ENCODE measurements at regions not wholly inside any gene's neighbourhood (a gene's known extent, or its start where the extent isn't known, plus 50 kb on each side); places are given as distances from the start of the nearest gene placed in this dataset.

GRCh38 chr13:72507416-72508199, 219.8 kb downstream of the MZT1 start:
- Histone ChIP-seq H3K27ac (no peak overlapping the region), H3K36me3 (no peaks in the 10 kb centered on the region), H3K4me3 (peak overlapping the region in 2 of 3 donors; percentile 33 to 55), H3K27me3 (no peaks in the 10 kb centered on the region), H3K4me1 (no peaks in the 10 kb centered on the region), H3K9me3 (no peaks in the 10 kb centered on the region)
- intact Hi-C loops (cut with DNase I; ENCODE audit: low total_unique reads), result no loop called here
- no peak for DNase-seq (ENCODE audit: low spot score in 2 of 2)
- TF ChIP-seq POLR2AphosphoS5 (IDR thresholded peaks at IDR 0.05) (no peak), POLR2A (IDR thresholded peaks at IDR 0.05) (no peak)
- TF ChIP-seq, protein P1, sequence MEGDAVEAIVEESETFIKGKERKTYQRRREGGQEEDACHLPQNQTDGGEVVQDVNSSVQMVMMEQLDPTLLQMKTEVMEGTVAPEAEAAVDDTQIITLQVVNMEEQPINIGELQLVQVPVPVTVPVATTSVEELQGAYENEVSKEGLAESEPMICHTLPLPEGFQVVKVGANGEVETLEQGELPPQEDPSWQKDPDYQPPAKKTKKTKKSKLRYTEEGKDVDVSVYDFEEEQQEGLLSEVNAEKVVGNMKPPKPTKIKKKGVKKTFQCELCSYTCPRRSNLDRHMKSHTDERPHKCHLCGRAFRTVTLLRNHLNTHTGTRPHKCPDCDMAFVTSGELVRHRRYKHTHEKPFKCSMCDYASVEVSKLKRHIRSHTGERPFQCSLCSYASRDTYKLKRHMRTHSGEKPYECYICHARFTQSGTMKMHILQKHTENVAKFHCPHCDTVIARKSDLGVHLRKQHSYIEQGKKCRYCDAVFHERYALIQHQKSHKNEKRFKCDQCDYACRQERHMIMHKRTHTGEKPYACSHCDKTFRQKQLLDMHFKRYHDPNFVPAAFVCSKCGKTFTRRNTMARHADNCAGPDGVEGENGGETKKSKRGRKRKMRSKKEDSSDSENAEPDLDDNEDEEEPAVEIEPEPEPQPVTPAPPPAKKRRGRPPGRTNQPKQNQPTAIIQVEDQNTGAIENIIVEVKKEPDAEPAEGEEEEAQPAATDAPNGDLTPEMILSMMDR (IDR thresholded peaks at IDR 0.05), result no peak

DNA sequence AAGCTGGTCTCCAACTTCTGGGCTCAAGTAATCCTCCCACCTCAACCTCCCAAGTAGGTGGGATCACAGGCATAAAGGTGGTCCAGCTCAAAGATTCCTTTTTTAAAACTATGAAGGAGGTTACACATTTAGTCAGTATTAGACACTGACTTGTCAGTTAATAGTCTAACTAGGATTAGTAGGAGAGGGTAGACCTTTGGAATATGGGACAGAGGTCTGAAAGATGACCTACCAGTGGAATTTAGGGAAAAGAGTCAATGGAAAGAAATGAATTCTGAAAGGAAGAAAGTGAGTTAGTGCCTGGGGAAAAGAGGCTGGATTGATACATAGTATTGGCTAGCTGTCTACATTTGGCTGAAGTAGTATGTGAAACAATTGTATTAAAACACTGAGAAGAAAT, 220.7 kb downstream of the MZT1 start:
- H3K27me3 ChIP-seq, result no peaks in the 10 kb centered on the region
- no peaks in the 10 kb centered on the region for H3K9me3 ChIP-seq
- H3K27ac ChIP-seq, result no peak overlapping the region
- TF ChIP-seq POLR2AphosphoS5 (IDR thresholded peaks at IDR 0.05), result no peak
- TF ChIP-seq, protein P1 (IDR thresholded peaks at IDR 0.05), result no peak
- no peak for TF ChIP-seq POLR2A (IDR thresholded peaks at IDR 0.05)
- no peaks in the 10 kb centered on the region for H3K4me1 ChIP-seq
- H3K4me3 ChIP-seq, result no peak overlapping the region
- no peaks in the 10 kb centered on the region for H3K36me3 ChIP-seq
- no peak for DNase-seq (ENCODE audit: low spot score in 2 of 2)
- intact Hi-C loops (cut with DNase I; ENCODE audit: low total_unique reads), result no loop called here

DNA sequence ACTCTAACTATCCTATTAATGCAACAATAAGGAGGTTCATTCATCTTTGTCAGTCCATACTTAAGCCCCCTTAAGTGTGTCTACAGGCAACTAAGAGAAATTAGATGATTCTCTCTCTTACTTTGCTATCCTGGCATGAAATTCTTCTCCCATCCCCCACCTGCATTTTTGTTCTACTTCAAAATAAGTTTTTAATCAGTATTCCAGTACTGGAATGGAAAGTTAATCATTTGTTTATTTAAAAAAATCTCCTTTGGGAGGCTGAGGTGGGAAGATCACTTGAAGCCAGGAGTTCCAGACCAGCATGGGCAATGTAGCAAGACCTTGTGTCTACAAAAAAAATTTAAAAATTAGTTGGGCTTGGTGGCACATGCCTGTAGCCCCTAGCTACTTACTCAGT, 222.1 kb downstream of the MZT1 start:
- TF ChIP-seq POLR2A (IDR thresholded peaks at IDR 0.05) (no peak), POLR2AphosphoS5 (IDR thresholded peaks at IDR 0.05) (no peak)
- TF ChIP-seq, protein P1 (IDR thresholded peaks at IDR 0.05), result no peak
- no peaks in the 10 kb centered on the region for H3K4me1 ChIP-seq
- no peaks in the 10 kb centered on the region for H3K27me3 ChIP-seq
- H3K4me3 ChIP-seq, result no peak overlapping the region
- DNase-seq (ENCODE audit: low spot score in 2 of 2), result no peak
- no peaks in the 10 kb centered on the region for H3K36me3 ChIP-seq
- H3K9me3 ChIP-seq, result no peaks in the 10 kb centered on the region
- intact Hi-C loops (cut with DNase I; ENCODE audit: low total_unique reads), result no loop called here
- no peak overlapping the region for H3K27ac ChIP-seq

DNA sequence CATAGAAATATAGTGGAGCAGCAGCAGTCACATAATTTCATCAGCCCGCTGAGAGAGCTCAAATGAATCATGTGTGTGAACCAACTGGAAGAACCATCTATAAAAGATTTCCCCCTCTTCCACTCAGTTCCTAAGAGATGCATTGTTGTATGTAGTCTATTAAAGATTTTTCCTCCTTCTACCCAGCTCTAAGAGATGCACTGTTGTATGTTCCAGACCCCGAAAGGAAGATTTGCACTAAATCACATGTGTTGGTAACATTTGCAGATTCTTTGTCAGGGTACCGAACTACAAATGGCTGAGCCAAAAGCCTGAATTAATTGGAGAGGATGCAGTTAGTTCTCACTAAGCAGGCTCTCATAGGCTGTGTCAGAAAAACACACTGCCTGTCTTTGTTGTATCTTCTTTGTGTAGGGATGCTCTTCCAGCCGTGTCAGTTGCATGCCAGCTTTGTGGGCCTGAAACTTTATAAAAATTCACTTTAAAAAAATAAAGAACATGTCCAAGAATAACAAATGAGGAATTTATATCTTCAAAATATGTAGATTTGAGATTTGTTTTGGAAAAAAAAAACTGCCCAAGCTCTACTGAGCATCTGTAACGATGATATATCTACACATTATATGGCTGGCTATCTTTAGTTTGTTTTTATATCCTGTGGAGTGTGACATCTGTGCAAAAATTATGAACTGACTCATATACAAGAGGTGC, 223.1 kb downstream of the MZT1 start:
- DNase-seq (ENCODE audit: low spot score in 2 of 2), result no peak
- Histone ChIP-seq H3K4me1 (no peaks in the 10 kb centered on the region), H3K9me3 (no peaks in the 10 kb centered on the region), H3K27me3 (no peaks in the 10 kb centered on the region), H3K4me3 (no peak overlapping the region), H3K36me3 (no peaks in the 10 kb centered on the region), H3K27ac (no peak overlapping the region)
- intact Hi-C loops (cut with DNase I; ENCODE audit: low total_unique reads), result no loop called here
- TF ChIP-seq POLR2AphosphoS5 (IDR thresholded peaks at IDR 0.05), result no peak
- TF ChIP-seq, protein P1 (IDR thresholded peaks at IDR 0.05), result no peak
- no peak for TF ChIP-seq POLR2A (IDR thresholded peaks at IDR 0.05)

DNA sequence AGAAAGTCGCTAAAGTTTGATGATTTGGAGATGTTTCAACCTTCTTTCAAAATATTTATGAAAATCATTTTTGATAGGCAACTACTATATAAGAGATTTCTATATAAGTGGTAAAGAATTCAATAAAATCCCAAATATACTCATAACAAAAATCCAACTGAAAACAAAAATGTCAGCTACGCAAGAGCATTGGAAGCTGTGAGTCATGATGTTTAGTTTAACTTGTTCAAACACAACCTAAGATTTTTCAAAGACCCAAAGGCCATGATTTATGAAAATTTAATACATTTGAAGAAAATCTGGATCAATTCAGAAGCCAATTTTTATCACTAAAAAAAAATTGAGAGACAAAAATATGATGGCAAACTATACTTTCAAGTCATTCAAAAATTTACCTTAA, 226.6 kb downstream of the MZT1 start:
- Histone ChIP-seq H3K4me1 (no peaks in the 10 kb centered on the region), H3K27me3 (no peaks in the 10 kb centered on the region), H3K27ac (no peak overlapping the region), H3K36me3 (no peaks in the 10 kb centered on the region), H3K9me3 (no peaks in the 10 kb centered on the region), H3K4me3 (no peak overlapping the region)
- DNase-seq (ENCODE audit: low spot score in 2 of 2), result no peak
- intact Hi-C loops (cut with DNase I; ENCODE audit: low total_unique reads), result no loop called here
- TF ChIP-seq POLR2AphosphoS5 (IDR thresholded peaks at IDR 0.05) (no peak), POLR2A (IDR thresholded peaks at IDR 0.05) (no peak)
- TF ChIP-seq, protein P1 (IDR thresholded peaks at IDR 0.05), result no peak
